Brain microvascular endothelial cell (primary cell): ENCODE measurements at regions not wholly inside any gene's neighbourhood (a gene's known extent, or its start where the extent isn't known, plus 50 kb on each side); places are given as distances from the start of the nearest gene placed in this dataset.
"Not testable (repeated sequence)": the region's sequence is repeated elsewhere in the genome, so short reads cannot be mapped to it uniquely, and the experiment has no call there.

Experiments used
- DNase-seq: peaks from one replicate; pipeline ENCODE4 v3.0.0-alpha.2; 2020
- H3K27ac ChIP-seq: fragments of 250-450 bp; sonication (Bioruptor Pico); 2 replicates; pipeline ENCODE4 v1.5.1; 2020; ENCODE audit warnings: mild to moderate bottlenecking, moderate library complexity
- H3K27me3 ChIP-seq: fragments of 250-450 bp; sonication (Bioruptor Pico); replicated peaks from 2 replicates; pipeline ENCODE4 v1.5.1; 2020; ENCODE audit warnings: mild to moderate bottlenecking
- H3K36me3 ChIP-seq: fragments of 250-450 bp; sonication (Bioruptor Pico); replicated peaks from 2 replicates; pipeline ENCODE4 v1.5.1; 2020; ENCODE audit warnings: mild to moderate bottlenecking
- H3K4me3 ChIP-seq: 2 replicates; pipeline ENCODE4 v1.5.1; 2011; ENCODE audit warnings: low read depth, mild to moderate bottlenecking, control low read depth, low read length, moderate library complexity
- in situ Hi-C: cut with HindIII; loops from 2 replicates; pipeline ENCODE4 v1.10.0; 2017; ENCODE audit warnings: low sequenced_read_pairs, low pct_ligation_motif_present
- TF ChIP-seq, protein P1 (sequence below): IDR thresholded peaks from 2 replicates; pipeline ENCODE4 v1.5.1; 2011; ENCODE audit warnings: low read depth, mild to moderate bottlenecking, moderate library complexity, low read length, control low read depth, inconsistent platforms; ENCODE audit errors: missing control alignments

DNA sequence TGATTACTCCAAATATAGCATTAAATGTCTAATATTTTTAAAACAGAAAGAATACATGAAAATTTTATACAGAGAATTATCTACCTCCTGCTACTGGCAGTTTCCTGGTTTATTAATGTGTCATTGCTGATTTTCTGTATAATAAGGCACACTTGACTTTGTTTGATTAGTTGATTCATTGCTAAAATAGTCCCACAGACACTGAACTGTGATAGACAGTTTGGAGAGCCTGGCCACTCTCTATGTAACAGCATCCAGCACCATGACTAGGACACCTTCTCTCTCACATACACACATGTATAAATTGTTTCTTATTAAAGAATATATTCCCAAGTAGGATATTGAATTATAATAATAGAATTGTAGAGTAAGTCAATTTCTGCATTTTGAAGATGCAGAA lies 368.5 kb upstream of the SNX7 start:
- Histone ChIP-seq H3K27ac (no peak overlapping the region), H3K36me3 (no peaks in the 10 kb centered on the region), H3K4me3 (no peak overlapping the region), H3K27me3 (no peaks in the 10 kb centered on the region)
- in situ Hi-C loops: no loop called here
- no peak for DNase-seq
- TF ChIP-seq, protein P1, sequence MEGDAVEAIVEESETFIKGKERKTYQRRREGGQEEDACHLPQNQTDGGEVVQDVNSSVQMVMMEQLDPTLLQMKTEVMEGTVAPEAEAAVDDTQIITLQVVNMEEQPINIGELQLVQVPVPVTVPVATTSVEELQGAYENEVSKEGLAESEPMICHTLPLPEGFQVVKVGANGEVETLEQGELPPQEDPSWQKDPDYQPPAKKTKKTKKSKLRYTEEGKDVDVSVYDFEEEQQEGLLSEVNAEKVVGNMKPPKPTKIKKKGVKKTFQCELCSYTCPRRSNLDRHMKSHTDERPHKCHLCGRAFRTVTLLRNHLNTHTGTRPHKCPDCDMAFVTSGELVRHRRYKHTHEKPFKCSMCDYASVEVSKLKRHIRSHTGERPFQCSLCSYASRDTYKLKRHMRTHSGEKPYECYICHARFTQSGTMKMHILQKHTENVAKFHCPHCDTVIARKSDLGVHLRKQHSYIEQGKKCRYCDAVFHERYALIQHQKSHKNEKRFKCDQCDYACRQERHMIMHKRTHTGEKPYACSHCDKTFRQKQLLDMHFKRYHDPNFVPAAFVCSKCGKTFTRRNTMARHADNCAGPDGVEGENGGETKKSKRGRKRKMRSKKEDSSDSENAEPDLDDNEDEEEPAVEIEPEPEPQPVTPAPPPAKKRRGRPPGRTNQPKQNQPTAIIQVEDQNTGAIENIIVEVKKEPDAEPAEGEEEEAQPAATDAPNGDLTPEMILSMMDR: no peak

DNA sequence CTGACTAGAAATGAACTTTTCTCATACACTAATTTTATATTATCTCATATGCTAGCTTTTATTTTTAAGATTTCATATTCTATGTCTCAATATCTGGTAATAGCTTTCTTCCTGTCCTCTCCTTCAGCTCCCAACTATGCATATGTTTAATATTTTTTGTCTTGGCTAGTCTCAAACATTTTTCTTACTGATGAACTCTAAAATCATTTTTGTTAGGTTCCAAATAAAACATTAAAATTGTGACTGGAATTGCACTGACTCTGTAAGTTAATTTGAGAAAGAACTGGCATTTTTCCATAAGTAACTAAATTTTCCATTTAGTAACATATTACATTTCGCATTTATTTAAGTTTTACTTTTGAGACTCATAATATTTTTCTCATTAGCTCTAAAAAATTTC lies 368.5 kb upstream of the DPYD start:
- H3K36me3 ChIP-seq: no peaks in the 10 kb centered on the region
- DNase-seq: no peak
- TF ChIP-seq, protein P1: no peak
- no peak overlapping the region for H3K4me3 ChIP-seq
- in situ Hi-C loops: no loop called here
- no peaks in the 10 kb centered on the region for H3K27me3 ChIP-seq
- no peak overlapping the region for H3K27ac ChIP-seq

DNA sequence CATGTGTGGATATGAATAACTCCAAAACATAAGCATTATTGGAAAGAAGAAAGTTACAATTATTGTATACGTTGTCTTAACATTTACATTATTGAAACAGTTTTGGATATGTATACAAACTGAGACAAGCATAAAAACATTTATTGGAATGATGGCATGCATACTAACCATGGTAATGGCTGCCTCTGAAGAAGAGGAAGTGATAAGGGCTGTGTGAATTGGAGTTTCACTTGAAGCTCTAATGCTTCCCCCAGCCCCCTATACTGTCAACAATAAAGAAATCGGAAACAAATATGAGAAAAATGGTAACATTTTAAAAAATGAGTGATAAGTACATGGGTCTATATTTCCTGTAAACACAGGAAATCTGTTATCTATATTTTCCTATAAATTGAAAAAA lies 367.7 kb upstream of the DPYD start:
- DNase-seq: no peak
- TF ChIP-seq, protein P1: no peak
- Histone ChIP-seq H3K4me3 (no peak overlapping the region), H3K27me3 (no peaks in the 10 kb centered on the region), H3K36me3 (no peaks in the 10 kb centered on the region), H3K27ac (no peak overlapping the region)
- in situ Hi-C loops: no loop called here

DNA sequence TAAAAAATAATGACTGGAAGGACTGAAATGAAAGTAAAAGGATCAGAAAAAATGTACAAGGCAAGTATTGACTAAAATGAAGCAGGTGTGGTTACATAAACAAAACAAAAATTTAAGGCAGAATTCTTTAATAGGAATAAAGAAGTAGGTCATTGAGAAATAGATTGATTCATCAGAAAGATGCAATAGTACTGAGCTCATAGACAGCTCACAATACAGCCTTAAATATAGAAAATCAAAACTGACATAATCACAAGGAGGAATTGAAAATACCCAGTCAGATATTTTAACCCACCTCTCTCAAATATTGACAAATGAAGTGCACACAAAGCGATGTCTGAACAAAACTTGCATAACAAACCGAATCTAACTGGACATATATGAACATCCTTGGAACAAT lies 366.8 kb upstream of the DPYD start:
- no peak overlapping the region for H3K27ac ChIP-seq
- no peaks in the 10 kb centered on the region for H3K36me3 ChIP-seq
- TF ChIP-seq, protein P1: no peak
- DNase-seq: no peak
- H3K4me3 ChIP-seq: no peak overlapping the region
- in situ Hi-C loops: no loop called here
- no peaks in the 10 kb centered on the region for H3K27me3 ChIP-seq

DNA sequence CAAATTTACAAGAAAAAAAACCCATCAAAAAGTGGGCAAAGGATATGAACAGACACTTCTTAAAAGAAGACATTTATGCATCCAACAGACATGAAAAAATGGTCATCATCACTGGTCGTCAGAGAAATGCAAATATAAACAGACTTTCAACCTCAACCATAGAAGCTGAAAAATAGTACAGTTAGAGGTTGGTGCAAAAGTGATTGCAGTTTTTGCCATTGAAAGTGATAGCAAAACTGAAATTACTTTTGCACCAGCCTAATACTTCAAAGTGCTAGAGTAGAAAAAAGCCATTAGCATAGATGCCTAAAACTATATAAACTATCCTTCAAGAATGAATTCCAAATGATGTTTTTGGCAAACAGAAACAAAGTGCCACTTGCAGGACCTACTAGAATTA lies 365.8 kb upstream of the DPYD start:
- TF ChIP-seq, protein P1: no peak
- Histone ChIP-seq H3K27ac (no peak overlapping the region), H3K27me3 (no peaks in the 10 kb centered on the region), H3K36me3 (no peaks in the 10 kb centered on the region), H3K4me3 (no peak overlapping the region)
- DNase-seq: no peak
- in situ Hi-C loops: no loop called here

DNA sequence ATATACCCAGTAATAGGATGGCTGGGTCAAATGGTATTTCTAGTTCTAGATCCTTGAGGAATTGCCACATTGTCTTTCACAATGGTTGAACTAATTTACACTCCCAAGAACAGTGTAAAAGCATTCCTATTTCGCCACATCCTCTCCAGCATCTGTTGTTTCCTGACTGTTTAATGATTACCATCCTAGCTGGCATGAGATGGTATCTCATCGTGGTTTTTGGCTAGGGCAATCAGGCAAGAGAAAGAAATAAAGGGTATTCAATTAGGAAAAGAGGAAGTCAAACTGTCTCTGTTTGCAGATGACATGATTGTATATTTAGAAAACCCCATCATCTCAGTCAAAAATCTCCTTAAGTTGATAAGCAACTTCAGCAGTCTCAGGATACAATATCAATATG lies 364.5 kb upstream of the DPYD start:
- in situ Hi-C loops, H3K27me3 ChIP-seq, H3K27ac ChIP-seq, H3K4me3 ChIP-seq, H3K36me3 ChIP-seq, DNase-seq: not testable (repeated sequence)
